G401 (cell line): ENCODE measurements at regions not wholly inside any gene's neighbourhood (a gene's known extent, or its start where the extent isn't known, plus 50 kb on each side); places are given as distances from the start of the nearest gene placed in this dataset.
"Not testable (repeated sequence)": the region's sequence is repeated elsewhere in the genome, so short reads cannot be mapped to it uniquely, and the experiment has no call there.

Experiments used
- DNase-seq: peaks from one replicate; pipeline ENCODE4 v3.0.0-alpha.2; 2015; ENCODE audit warnings: low spot score
- in situ Hi-C: cut with HindIII; loops from 2 replicates; pipeline ENCODE4 v1.10.0; 2016; ENCODE audit warnings: low sequenced_read_pairs, mixed read lengths

DNA sequence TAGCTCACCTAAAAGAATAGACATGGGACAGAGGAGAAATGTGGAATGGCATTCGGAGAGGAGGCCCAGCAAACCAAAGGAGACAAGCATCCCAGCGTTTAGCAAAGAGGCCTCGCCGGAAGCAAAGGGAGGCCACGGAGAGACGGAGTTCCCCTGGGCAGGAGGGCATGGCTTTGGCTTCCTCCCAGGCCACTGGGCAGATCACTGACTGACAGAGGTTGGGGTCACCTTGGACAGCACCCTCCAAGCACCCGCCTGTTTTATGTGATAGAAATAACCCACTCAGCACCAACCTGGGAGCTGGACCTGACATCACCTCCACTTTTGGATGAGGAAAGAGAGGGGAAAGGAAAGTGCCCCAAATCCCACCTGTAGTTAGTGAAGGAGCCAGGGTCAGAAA, 434.1 kb downstream of the BRD1 start:
- in situ Hi-C loops, result no loop called here
- no peak for DNase-seq

DNA sequence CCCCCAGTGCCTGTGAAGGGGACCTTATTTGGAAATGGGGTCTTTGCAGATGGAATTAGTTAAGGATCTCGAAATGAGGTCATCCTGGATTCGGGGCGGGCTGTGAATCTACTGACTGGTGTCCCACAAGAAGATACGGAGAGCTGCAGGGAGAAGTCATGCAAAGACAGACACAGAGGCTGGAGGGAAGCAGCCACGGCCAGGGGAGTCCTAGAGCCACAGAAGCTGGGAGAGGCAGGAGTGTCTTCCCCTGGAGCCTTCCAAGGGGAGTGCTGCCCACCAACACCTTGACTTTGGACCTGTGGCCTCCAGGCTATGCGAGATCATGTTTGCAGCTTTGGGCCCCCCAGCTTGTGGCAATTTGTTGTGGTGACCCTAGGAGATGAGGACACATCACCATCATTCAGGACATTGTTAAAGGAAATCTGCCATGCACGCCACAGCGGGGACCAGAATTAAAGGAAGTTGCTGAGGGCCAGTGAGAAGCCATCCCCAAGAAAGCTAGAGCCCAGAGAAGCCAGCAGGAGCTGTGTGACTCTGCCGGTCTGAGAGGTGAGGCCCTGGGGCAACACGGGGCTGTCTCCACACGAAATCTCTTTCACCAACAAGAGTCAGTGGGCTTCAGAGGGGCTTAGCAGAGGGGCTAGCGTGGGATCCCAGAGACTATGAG, 434.7 kb downstream of the BRD1 start:
- in situ Hi-C loops, result no loop called here

DNA sequence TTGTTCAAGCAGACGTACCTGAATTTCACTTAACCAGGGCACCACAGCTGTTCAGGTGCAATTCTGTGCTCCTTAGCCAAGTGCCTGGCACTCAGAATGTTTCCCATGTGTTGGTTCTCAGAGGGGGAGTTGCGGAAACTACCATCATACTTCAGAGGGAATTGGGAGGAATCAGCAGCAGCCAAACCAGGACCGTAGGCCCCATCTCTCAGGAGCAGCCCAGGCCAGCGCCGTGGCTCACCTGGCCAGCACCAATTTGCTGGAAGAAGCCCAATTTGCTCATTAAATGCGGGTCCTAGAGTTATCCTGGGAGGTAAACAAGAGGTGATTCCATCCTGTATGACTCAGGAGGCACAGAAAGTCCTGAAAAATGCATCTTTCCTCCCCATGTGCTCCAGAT, 435.4 kb downstream of the BRD1 start:
- in situ Hi-C loops, result no loop called here
- DNase-seq, result no peak

More for the DNA sequence above, 434.7 kb downstream of the BRD1 start:
- DNase-seq, result no peak

DNA sequence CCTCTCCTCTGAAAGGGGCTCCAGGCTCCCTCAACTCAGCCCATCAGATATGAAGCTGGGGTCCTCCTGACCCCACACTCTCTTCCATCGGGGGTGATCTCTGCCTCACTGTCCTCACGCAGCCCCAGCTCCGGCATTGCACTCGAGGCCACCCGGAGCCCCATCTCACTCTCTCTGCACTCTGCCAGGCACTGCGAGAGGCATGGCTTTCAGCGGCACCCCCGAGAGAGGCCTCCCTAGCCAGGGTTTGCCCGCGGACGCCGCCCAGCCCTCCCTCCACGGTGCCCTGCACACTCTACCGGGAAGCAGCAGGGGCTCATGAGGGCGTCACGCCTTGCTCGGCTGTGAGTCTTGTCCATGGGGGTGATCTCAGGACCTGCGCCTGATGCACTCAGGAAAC, 436.2 kb downstream of the BRD1 start:
- in situ Hi-C loops, result no loop called here
- DNase-seq, result no peak

DNA sequence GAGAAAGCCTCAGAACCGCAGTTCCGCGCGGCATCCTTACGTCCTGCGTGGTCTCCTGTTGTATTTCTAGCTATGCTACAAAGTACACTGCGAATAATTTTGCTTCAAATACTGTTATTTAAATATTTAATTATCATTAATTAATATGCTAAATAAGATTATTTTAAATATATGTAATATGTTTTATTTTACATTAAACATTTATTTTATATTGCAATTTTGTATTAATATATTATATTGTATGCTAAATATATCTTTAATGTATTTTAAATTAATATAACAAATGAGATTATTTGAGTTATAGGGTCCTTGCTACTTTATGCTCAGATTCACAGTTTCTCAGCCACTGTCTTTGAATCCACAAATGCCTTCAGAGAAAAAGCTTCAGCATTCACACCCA, 436.7 kb downstream of the BRD1 start:
- no peak for DNase-seq
- in situ Hi-C loops, result no loop called here

DNA sequence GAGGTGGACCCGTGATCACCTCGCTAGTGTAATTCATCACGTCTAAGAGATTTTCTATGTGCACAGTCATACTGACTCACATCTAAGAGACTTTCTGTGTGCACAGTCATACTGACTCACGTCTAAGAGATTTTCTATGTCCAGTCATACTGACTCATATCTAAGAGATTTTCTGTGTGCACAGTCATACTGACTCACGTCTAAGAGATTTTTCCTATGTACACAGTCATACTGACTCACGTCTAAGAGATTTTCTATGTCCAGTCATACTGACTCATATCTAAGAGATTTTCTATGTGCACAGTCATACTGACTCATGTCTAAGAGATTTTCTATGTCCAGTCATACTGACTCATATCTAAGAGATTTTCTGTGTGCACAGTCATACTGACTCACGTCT, 443.8 kb downstream of the BRD1 start:
- in situ Hi-C loops, DNase-seq: not testable (repeated sequence)

DNA sequence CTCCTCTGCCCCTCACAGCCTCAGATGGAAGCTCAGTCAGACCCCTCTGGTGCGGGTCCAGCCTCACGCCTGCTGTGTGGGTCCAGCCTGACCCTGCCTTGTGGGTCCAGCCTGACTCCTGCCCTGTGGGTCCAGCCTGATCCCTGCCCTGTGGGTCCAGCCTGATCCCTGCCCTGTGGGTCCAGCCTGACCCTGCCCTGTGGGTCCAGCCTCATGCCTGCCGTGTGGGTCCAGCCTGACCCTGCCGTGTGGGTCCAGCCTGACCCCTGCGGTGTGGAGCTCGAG, 445.3 kb downstream of the BRD1 start:
- in situ Hi-C loops, result no loop called here
- no peak for DNase-seq

DNA sequence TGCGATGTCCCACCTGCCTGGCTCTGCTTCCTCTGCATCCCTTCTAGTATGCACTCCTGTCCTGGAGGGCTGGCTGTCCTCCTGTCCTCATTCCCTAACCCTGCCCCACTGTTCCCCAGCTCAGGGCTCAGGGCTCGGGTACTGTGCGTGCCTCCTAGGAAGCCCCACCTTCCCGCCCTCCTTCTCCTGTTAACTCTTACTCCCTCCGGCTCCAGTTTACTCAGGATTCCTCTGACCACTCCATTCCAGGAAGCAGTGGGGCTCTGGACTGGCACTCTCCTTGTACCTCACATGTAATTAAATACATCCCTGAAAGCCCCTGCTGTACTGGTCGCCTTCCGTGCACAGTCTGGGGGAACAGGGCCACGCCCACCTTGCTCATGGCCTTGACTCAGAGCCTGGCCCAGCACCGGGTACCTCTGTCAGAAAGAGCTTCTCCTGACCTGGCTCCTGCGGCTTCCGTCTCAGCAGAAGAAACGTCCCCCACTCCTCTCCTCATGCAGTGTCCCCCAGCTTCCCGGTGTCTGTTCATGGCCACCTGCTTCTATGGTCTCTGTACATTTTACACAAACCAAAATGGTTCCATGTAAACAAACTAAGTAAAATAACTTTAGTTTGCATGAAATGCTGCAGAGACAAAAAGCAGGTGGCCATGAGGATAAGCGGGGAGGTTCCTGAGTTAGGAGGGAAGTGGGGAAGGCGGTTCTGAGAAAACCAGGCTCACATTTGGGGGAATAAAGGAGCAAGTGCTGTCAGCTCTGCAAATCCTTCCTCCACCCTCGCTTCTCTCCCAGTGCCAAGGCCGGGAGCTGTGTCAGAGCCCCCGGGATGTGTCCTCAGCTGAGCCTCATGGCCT, 445.9 kb downstream of the BRD1 start:
- peak; percentile 46 for DNase-seq
- in situ Hi-C loops, result no loop called here

DNA sequence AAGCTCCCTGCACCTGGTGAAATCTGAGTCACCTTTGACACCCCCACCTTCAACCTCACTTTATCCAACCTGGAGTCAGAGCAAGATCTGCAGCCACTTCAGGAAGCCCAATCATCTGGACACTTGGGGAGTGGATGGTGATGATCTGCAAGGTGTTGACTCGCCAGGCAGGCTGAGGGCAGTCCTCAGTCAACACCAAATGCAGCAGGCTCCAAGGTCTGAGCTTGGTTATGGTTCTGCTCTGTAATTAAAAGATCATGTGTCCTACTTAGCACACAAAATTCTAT, 446.9 kb downstream of the BRD1 start:
- peak; percentile 47 for DNase-seq
- in situ Hi-C loops, result no loop called here

DNA sequence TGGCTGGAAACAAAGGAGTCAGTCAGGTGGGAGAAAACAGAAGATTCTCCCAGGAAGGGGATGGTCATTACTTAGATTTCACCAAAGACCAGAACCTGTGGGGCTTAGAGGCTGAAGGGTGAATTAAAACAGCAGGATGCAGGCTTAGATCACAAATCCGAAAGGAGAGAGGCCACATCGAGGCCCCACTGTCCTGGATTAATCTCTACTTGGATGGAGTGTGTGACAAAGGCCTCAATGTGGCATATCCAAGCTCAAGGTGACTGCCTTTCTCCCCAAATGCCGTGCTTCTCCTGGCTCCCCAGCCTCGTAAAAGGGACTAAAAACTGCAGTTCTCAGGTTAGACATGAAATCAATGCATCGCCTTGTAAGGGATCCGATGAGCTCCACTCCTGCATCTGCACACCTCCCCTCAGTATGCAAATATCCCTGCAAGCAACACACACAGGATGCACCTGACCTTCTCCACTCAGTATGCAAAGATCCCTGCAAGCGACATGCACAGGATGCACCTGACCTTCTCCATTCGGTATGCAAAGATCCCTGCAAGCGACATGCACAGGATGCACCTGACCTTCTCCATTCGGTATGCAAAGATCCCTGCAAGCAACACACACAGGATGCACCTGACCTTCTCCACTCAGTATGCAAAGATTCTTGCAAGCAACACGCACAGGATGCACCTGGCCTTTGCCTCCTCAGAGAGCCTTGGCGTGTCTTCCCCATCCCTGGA, 447.4 kb downstream of the BRD1 start:
- in situ Hi-C loops, result no loop called here
- DNase-seq, result peak; percentile 35

DNA sequence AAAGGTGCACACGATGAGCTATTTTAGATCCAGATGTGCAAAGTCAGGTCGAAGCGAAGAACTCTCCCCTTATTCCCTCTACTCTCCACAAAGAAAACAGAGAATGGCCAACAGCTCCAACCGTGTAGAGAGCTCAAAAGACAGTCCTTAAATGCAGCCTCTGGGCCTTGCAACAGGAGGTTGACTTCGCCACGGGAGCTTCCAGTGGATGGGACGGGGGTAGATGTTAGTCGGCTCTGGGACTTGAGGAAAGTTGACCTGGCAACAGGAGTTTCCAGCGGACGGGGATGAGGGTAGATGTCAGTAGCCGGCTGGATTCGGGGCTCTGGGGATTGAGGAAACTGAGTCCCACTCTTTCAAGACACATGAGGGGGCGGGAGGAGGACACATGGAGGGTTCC, 450.4 kb downstream of the BRD1 start:
- DNase-seq, result no peak
- in situ Hi-C loops, result no loop called here

DNA sequence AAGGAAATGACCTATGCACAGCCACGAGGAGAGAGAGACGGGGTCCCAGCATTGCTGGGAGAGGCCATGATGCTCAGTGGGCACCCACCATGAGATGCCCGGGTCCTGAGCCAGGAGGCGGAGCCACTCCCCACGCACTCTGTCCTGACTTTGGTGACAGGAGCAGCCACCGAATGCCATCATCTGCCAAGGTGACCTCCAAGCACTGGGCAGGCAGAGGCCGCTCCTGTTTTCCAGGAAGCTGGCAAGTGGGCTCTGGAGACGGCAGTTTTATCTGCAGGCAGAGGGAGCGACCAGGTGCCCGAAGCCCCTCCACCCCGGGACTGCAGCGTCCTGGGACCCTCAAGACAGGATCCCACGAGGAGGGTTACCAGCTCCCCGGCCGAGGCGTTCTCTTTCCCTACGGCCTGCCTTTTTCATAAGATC, 453.9 kb downstream of the BRD1 start:
- no peak for DNase-seq
- in situ Hi-C loops, result no loop called here

DNA sequence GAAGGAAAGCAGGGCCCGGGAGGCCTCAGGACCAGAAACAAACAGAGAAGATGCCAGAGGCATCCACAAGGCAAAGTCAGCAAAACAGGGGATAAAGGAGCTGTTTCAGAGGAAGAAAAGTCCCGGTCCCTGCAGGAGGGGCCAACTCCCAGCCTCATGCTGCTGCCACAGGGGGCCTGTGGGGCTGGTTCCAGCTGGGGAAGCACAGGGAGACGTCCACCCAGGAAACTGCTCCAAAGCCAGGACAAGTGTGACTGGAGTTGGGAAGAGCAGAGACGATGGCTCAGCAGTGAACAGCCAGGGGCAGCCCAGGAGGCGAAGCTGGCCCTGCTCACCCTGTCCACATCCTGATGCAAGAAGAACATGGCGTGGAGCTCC, 454.4 kb downstream of the BRD1 start:
- in situ Hi-C loops, result no loop called here
- DNase-seq, result no peak

DNA sequence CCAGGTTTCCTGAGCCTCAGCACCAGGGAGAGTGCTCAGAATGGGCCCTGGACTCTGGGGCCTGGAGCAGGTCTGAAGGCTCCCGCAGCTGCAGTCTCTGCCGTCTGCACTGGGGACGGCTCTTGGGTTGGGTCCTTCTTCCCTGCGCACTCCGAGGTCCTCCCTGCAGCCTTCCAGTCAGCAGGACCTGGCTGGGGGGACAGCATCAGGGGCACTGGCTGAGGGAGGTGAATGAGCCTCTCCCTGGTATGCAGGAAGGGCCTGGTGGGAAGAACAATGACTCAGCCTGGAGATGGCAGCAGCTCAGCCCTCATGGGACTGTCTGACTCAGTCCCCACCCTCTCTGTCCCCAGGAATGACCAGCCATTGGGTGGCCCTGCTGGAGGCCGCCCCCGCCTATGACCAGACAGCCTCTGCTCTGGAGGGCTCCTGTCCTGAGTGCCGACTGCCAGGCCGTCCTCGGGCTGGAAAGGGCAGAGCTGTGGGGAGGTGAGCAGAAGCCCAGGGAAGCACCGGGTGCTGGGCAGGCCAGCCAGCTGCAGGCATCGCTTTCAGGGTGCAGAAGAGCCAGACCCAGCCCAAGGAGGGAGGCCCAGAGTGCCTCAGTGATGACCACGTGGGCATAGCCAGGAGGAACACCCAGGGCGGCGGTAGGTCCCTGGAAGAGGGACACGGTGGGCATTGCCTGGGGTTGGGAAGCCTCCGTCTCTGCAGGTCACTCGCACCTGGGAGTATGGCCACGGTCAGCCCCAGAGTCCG, 455.0 kb downstream of the BRD1 start:
- DNase-seq, result peak; percentile 64
- in situ Hi-C loops, result no loop called here

DNA sequence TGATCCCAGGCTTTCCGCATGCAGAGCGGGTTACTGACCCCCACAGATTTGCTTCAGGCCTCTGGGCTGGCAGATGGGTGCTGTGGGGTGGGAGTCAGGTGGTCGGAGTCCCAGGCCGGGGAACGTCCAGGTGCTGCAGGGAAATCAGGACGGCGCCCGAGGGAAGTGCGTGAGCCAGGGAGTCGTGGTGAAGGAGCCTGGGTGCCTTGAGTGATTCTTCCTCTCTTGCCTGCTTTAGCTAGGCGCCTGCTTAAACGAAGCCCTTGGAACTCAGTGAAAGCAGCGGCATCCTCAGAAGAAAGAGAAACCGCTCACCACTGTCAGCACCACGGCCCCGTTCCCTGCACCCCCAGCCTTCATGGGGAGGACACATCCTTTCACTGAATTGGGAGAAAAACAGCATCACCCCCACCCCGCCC, 455.6 kb downstream of the BRD1 start:
- in situ Hi-C loops, result no loop called here
- DNase-seq, result no peak

DNA sequence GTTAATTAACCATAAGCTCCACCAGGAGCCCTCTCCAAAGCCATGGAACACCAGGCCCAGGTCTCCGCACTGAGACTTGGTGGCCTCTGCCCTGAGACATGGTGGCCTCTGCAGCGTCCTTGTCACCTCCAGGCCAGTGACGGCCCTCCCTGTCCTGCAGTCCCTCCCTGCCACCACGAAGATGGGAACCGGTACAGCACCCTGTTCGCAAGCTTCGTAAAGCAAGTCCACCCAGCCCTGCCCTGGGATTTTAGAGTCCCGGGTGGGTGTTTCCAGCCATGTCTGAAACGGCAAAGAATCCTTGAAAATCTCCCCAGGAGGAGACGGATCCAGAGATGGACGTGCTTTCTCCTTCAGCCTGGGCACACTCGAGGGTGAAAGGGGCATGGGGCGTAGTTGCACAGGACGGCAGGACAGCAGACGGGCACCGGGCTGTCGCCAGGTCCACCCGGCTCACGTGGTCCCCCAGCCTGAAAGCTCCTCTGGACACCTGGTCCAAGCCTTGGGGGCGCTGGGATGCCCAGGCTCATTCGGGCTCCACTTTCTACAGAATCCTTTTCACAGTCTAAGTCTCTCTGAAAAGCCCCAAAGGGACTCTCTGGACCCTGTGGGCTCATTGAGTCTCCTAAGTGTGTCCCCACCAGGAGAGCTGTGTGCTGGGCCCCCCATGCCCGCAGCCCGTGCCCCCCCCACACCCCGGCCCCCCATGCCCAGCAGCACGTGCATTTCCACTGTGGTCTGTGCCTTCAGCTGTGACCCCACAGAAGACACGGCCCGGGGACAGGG, 456.2 kb downstream of the BRD1 start:
- DNase-seq, result no peak
- in situ Hi-C loops, result no loop called here

DNA sequence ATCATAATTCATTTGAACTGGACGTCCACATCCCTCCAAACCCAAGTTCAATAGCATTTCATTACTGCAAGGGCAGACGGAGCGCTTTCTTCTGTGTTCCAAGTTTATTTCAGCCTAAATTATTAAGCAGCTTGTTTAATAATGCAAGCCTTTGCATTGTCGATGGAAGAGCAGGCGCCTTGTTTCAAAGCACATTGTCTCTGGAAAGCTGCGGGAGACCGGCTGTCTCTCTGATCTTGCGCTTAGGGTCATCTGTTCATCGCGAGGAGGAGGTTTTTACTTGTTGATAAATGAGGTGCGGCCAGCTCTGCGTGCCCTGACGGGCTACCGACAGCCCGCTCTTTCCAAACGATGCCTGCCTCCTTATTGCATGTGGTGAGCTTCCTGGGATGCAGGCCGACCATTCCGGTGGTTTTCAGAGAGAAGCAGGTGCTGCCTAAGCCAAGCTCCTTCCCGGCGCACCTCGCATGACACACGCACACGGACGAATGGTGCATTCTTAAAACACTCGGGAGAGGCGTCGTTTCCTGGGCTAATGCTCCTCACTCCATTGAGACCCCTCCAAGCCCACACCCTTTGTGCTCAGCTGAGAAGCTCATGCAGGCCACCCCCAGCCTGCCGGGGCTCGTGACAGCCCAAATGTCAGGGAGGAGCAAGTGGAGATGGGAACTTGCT, 456.9 kb downstream of the BRD1 start:
- peak; percentile 66 for DNase-seq
- in situ Hi-C loops, result no loop called here

DNA sequence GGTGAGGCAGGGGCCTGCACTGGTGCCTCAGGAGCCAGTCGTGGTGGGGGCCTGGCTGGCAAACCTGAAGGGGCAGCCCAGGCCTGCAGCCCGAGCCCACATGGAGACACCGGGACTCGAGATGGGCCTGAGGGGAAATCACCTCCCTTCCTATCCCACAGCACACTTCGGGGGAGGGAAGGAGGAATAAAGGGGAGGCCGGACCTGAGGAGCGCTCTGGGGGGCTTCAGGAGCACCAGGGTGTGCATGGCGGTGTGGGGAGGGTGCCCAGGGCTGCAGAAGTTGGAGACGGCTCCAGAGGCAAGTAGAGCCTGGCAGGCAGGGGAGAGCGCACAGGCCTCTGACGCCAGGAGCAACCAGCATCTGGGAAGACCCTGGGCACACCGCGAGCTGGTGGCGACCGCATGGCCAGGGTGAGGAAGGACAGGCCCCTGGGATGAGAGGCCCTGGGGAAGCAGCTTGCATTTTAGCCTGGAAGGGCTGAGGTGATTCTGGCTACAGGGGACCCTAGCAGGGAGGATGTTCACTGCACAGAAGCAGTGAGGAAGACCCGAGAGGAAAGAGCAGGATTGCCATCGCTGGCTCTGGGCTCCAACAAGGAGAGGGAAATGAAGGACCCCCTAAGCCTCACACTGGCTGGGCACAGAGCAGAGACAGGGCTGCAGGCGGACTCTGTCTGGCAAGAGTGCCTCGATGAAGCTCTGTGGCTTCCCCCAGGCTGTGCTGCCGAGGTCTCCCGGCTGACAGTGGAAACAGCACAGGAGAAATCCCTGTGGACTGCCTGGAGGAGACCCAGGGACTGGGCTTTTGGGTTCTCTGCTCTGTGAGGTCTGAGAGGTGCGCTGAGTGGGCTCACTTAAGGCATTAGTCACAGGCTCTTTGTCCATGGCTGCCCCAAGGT, 457.7 kb downstream of the BRD1 start:
- in situ Hi-C loops, result no loop called here
- no peak for DNase-seq
